ENCODE measurements at regions not wholly inside any gene's neighbourhood (a gene's known extent, or its start where the extent isn't known, plus 50 kb on each side); places are given as distances from the start of the nearest gene placed in this dataset.

GRCh38 chr14:48974994-48975393, 611.2 kb downstream of the RPS29 start:
- DNase-seq = no peak

- no peak for DNase-seq
Observed at GRCh38 chr14:48973151-48973550, 613.0 kb downstream of the RPS29 start.

DNA sequence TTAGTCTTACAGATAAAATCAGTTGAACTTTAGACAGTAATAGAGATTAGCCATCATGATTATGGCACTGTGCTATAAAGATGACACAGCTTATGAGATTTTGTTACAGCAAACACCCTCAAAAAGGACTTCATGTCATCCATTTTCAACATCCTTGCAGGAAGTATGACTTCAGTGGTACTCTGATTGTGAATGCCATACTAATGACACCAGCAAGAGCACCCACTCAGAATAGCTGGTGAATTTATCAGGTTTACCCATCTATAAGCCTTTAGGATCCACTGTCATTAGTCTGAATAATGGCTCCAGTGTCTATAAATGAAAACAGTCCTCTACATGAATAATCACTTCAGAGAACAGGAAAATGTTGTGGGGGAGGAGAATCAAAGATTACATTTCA, 615.2 kb downstream of the RPS29 start:
- no peak for DNase-seq

DNA sequence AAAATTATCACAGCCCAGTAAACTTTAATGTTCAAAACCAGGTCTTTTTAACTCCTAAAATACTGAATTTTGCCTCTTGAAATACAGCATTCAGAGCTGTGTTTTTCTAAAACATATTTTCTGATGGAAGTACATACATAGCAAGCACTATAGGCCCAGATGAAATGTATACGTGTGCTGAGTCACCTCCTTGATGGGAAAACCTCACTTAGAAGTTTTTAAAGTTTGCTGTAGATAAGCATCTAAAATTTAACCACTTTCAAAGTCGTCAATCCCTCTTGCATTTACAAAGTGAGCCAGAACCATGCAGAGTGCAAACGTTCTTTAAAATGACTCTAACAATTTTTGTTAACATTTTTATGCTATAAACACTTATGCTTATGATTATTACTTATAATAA, 618.8 kb downstream of the RPS29 start:
- no peak for DNase-seq

- DNase-seq = no peak
Observed at GRCh38 chr14:48963231-48963790, 622.9 kb downstream of the RPS29 start.

- no peak for DNase-seq
Observed at GRCh38 chr14:48957486-48957885, 628.7 kb downstream of the RPS29 start.

DNA sequence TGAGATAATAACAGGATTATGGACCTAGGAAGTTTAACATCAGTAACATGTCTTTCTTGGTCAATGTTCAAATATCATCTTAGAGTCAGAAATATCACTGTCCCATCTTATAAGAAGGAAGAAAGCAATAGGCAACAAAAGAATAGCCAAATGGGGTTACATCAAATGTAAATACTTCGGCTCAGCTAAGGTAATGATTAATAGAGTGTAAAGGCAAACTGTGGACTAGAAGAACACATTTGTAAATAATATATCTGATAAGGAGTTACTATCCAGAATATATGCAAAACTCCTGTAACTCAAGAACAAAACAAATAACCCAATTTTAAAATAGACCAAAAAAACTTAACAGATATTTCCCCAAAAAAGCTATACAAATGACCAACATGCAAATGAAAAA, 630.3 kb downstream of the RPS29 start:
- DNase-seq = no peak

DNA sequence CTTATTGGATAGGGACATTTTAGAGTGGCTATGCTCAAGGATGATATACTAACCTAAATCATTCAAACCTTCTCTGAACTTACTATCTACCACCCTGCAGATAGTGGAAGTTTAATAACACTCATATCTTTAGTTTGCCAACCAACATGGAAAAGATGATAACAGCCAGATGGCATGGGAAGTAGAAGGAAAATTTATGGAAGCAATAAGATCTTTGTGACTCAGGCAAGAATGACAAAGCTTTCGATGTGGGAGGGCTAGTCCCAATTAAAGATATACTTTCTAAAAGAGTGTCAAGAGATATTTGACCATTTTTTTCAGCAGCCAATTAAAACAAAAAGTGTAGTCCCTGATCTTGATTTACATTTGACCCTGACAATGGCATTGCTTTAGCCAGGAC, 631.7 kb downstream of the RPS29 start:
- DNase-seq = no peak

GRCh38 chr14:48944809-48945208, 641.4 kb downstream of the RPS29 start:
- no peak for DNase-seq

DNA sequence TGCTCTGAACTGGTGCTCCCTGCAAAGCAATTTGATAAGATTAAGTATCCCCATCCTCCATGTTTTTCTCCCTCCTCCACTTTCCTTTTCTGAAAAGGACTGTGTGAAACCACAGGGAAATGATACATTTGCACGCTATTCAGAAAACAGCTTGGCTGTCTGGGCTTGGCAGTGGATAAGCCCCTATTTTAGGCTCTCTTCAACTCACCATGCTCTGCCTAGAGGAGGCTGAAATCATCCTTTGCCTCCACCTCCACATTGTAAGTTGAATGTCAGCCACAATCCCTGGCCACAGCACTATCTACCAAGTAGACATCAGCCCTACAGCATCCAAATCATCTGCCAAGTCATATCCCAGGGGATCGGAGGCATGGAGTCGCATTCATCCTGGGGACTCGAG, 642.3 kb downstream of the RPS29 start:
- DNase-seq = no peak

DNA sequence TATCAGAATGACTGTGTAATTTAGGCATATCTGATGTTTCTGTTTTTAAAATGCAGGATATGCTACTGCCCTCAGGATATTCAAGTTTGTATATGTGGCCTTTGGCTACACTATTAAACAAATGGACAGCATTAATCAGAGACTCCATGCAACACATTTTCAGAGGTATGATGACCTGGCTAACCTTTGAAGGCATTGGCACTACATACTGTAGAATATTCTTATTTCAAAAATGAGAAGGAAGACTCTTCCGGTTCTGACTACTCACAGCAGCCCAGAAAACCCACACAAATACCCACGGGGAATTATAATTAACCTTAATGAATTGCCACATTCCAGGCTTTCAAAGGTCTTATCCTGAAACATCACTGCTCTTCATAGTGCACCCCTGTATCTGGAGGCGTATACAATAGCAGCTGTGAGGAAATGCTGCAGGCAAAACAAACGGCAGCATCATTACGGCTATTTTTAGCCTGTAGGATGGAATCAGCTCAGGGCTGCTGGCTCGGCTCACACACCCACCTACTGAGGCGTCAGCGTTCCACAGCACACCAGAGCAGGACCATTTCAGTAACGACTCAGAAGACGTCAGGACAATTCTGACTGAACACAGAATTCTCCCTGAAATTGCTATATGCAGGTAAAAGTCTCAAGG, 648.5 kb downstream of the RPS29 start:
- DNase-seq = no peak

DNA sequence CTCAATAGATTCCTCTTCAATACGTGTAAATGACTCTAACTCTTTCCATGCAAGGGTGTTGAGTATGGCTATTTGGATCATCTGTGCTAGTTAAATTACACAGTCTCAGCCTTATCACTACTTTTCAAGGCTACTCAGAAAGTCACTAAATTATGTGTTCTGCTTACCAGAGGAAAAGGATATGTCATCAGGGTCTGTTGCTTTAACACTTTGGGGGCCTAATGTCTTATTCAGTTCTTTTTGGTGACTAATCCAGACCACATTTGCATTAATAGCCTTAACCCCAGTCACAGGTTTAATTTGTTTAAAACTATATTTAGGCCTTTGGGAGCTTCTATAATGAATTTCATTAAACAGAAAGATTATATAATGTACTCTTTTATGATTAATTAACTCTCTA, 649.3 kb downstream of the RPS29 start:
- DNase-seq = no peak

GRCh38 chr14:48936362-48936761, 649.8 kb downstream of the RPS29 start:
- DNase-seq = no peak

GRCh38 chr14:48925184-48925583, 661.0 kb downstream of the RPS29 start:
- no peak for DNase-seq

GRCh38 chr14:48914921-48915320, 671.3 kb downstream of the RPS29 start:
- DNase-seq = no peak

DNA sequence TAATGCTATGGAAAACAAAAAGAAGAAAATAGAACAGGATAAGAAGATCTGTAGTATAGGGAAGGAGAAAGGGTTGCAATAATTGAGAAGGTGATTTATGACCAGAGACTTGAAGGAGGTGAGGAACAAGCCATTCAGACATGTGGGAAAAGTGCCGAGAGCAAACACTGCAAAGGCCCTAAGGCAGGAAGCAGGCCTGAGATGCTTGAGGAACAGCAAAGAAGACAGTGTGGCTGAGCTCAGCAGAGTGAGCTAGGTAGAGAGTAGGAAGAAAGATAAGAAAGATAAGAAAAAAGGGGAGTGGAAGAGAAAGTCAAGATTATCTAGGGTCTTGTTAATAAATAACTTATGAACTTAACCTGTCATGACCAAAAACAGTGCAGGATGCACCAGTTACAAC, 671.8 kb downstream of the RPS29 start:
- DNase-seq = no peak

DNA sequence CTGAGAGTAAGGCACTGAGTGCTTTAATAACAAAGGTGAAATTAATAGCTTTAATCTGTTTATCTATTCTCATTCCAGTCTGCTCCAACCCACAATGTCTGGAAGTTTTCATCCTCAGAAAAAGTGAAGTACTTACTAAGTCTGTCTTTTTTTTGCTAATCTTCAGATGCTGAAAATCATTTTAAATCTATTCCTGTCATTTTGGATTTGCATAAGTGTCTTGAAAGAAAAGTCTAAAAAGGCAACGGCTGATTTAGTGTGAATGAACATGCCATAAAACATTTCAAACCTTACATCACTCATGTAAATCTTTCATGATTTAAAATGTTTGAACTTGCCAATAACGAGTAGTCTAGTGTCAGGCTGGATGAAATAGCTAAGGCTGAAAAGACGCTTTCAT, 685.6 kb downstream of the RPS29 start:
- DNase-seq = no peak

DNA sequence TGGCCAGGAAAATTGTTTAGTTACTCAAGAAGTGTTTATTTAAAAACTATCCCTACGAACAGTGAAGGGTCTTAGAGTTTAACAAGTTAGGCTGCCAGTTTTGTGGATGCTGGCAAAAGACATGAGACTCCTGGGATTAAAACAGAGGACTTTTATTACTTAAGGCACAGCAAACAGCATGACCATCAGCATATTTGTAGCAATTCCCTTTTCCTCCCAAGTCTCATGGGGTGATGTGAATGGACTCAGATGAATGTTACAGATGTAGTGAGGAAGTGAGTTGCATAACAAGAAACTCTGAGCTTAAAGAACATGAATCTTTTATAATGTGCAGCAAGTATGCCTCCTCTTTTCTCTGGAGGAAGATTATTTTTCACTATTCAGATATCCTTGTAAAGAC, 695.8 kb downstream of the RPS29 start:
- no peak for DNase-seq

DNA sequence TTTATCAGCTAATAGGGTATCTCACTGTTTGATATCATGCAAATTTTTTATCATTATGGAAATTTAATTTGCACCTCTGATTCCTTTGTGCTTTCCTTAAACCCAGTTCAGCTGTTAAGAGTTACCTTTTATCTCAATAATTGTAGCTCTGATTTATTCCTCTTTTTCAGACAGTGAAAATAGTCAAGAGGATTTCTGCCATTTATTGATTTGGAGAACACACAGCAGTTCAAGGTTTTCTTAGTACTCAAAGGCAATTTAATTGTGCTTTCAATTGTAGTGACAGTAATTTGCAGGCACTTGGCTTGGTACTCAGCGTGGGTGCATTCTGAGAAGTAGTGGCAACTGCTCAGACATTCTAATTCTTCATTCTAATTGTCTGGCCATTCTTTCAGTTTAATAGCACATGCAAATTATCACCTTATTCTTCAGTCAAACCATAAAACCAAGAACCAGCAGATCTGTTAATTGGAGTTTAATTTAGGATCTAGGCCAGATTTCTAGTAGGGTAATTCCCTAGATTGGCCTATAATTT, 709.3 kb downstream of the RPS29 start:
- no peak for DNase-seq

DNA sequence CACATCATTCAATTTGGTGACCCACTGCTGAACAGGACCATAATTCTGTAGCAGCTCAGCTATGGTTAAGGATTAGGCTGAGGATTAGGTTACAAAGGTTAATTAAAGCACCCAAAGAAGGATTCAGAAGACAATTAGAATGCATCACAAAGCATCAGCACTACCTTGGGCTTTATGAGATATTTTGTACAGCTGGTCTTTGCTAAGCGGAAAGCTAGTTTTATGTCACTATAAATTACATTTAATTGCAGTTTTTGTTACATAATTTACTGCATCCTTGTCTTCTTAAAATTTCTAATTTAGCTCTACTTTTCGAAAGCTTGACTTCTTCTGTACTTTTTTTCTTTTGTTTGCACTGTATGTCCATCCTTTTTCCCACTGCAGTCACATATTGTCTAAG, 711.5 kb downstream of the RPS29 start:
- DNase-seq = no peak

GRCh38 chr14:48857366-48857765, 728.8 kb downstream of the RPS29 start:
- DNase-seq = no peak

- DNase-seq = no peak
Observed at GRCh38 chr14:48853159-48853558, 733.0 kb downstream of the RPS29 start.

- DNase-seq = no peak
Observed at GRCh38 chr14:48849741-48850322, 736.3 kb downstream of the RPS29 start.

GRCh38 chr14:48842785-48843184, 743.4 kb downstream of the RPS29 start:
- DNase-seq = no peak

DNA sequence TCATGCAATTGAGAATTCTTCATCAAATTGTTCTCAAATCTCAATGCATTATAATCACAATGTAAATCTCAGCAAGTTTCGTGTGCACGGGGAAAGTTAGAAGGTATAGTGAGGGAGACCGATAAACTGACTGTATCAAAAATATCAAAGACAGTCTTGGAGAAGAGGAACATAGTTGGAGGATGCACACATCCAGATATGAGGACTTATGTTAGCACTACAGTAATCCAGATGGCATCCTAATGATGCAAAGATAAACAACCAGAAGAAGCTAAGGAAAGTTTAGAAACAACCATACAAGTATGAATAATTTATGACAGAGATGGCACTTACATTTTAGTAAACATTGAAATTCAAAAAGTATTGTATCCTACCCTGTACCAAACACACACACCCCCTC, 760.1 kb downstream of the RPS29 start:
- no peak for DNase-seq

Data from NCI-H748 treated with DMSO at 0.1 percent for 48 hours (cell line).